ENCODE measurements at regions not wholly inside any gene's neighbourhood (a gene's known extent, or its start where the extent isn't known, plus 50 kb on each side); places are given as distances from the start of the nearest gene placed in this dataset.
A peak's percentile ranks its signal among the peaks of the same experiment; 100 is the strongest.

DNA sequence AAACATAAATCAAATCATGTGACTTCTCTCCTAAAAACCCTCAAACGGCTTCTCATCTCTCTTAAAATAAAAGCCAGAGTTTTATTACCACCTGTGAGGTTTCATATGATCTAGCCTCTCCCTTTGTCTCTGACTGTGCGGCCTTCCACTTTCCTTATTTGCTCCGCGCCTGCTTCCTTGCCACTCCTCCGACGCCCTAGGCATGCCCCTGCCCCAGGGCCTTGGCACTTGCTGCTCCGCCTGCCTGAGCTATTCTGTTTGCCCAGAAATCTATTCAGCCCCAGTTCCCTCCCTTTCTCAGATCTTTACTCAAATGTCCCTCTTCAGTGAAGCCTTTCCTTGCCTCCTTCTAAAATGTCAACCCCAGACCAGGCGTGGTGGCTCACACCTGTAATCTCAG, 57.5 kb upstream of the DISP3 start:
- DNase-seq: no peak
- Histone ChIP-seq H3K9me3 (no peaks in the 10 kb centered on the region), H3K27ac (no peak overlapping the region), H3K4me3 (no peak overlapping the region), H3K4me1 (no peaks in the 10 kb centered on the region), H3K36me3 (no peaks in the 10 kb centered on the region), H3K27me3 (peaks cover 0 to 27% of the 10 kb centered on the region in 2 donors)
- intact Hi-C loops (cut with DNase I): no loop called here
- TF ChIP-seq, protein P1, sequence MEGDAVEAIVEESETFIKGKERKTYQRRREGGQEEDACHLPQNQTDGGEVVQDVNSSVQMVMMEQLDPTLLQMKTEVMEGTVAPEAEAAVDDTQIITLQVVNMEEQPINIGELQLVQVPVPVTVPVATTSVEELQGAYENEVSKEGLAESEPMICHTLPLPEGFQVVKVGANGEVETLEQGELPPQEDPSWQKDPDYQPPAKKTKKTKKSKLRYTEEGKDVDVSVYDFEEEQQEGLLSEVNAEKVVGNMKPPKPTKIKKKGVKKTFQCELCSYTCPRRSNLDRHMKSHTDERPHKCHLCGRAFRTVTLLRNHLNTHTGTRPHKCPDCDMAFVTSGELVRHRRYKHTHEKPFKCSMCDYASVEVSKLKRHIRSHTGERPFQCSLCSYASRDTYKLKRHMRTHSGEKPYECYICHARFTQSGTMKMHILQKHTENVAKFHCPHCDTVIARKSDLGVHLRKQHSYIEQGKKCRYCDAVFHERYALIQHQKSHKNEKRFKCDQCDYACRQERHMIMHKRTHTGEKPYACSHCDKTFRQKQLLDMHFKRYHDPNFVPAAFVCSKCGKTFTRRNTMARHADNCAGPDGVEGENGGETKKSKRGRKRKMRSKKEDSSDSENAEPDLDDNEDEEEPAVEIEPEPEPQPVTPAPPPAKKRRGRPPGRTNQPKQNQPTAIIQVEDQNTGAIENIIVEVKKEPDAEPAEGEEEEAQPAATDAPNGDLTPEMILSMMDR (IDR thresholded peaks at IDR 0.05): no peak
- no peak for ATAC-seq

DNA sequence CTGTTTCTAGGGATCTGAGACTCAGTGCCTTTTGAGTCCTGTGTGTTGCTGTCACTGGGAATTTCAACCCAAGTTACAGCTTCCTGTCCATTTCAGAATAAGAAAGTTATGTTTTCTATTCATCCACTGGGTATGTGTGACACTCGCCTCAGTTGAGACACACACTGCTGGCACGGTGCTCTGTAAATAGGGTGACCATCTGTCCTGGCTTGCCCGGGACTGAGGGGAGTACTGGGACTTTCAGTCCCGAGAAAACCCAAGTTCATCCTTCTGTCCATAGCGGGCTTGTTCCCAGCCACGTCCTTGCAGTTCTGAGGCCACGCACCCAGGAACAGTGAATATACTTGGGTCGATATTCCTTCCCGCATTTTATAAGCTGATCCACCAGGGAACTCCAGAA, 56.3 kb upstream of the DISP3 start:
- Histone ChIP-seq H3K27me3 (peaks cover 0 to 25% of the 10 kb centered on the region in 2 donors), H3K4me1 (no peaks in the 10 kb centered on the region), H3K4me3 (no peak overlapping the region), H3K27ac (no peak overlapping the region), H3K36me3 (no peaks in the 10 kb centered on the region), H3K9me3 (no peaks in the 10 kb centered on the region)
- TF ChIP-seq, protein P1 (IDR thresholded peaks at IDR 0.05): no peak
- DNase-seq (no peak), ATAC-seq (no peak)
- intact Hi-C loops (cut with DNase I): no loop called here

DNA sequence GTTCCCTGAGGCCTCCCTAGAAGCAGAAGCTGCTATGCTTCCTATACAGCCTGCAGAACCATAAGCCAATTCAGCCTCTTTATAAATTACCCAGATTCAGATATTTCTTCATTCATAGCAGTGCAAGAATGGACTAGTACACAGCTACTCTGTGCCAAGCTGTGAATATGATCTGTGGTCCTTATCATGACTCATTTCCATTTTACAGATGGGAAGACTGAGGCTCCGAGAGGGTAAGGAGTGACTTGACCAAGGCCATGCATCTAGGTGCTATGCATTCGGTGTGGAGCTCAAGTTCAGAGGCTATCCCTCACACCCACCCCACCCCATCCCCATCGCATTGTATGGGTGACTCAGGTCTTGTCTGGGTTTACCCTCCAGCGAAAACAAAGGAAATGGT, 52.3 kb upstream of the DISP3 start:
- intact Hi-C loops (cut with DNase I): no loop called here
- Histone ChIP-seq H3K27ac (no peak overlapping the region), H3K9me3 (no peaks in the 10 kb centered on the region), H3K27me3 (peaks cover 0 to 20% of the 10 kb centered on the region in 2 donors), H3K4me1 (no peaks in the 10 kb centered on the region), H3K4me3 (no peak overlapping the region), H3K36me3 (no peaks in the 10 kb centered on the region)
- DNase-seq: no peak
- TF ChIP-seq, protein P1 (IDR thresholded peaks at IDR 0.05): no peak
- ATAC-seq: no peak

DNA sequence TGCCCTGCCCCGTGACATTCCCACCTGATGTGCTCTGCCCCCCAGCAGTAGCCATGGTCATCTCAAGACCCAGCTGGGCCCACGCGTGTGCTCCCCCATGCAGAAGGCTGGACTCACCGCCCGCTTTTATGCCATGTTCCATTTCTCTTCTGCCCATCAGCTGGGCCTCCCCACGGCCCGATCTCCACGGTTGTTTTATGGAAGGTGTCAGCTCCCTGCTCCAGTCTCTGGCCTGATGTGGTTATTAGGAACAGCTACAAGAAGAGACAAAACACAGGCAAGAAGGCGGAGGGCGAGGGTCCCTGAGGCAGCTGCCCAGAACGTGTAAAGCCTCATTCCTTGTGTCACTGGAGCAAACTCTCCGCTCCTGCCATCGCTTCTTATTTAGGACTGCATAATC, 50.2 kb upstream of the DISP3 start:
- ATAC-seq: no peak
- peak in 1 of 4 donors; percentile 57 for DNase-seq
- Histone ChIP-seq H3K27ac (no peak overlapping the region), H3K4me1 (no peaks in the 10 kb centered on the region), H3K9me3 (no peaks in the 10 kb centered on the region), H3K27me3 (peaks cover 0 to 30% of the 10 kb centered on the region in 2 donors), H3K36me3 (no peaks in the 10 kb centered on the region), H3K4me3 (no peak overlapping the region)
- TF ChIP-seq, protein P1 (IDR thresholded peaks at IDR 0.05): no peak
- intact Hi-C loops (cut with DNase I): no loop called here

Data from left lung (tissue), 4 donors.